Upper lobe of right lung (tissue), 1 donor: ENCODE measurements at regions not wholly inside any gene's neighbourhood (a gene's known extent, or its start where the extent isn't known, plus 50 kb on each side); places are given as distances from the start of the nearest gene placed in this dataset.
"Not testable (repeated sequence)": the region's sequence is repeated elsewhere in the genome, so short reads cannot be mapped to it uniquely, and the experiment has no call there.

Experiments
- ATAC-seq: fragments of 200-7000 bp; cut with Tn5 transposase; one replicate; pipeline ENCODE4 v1.9.1; 2020; ENCODE audit warnings: mild to moderate bottlenecking, moderate library complexity
- DNase-seq: peaks from one replicate; pipeline ENCODE4 v3.0.0-alpha.2; 2020
- H3K27ac ChIP-seq: fragments of 200-600 bp; one replicate; pipeline ENCODE4 v1.8.0; 2022
- H3K27me3 ChIP-seq: fragments of 200-600 bp; one replicate; pipeline ENCODE4 v1.8.0; 2022; ENCODE audit warnings: mild to moderate bottlenecking
- H3K36me3 ChIP-seq: fragments of 200-600 bp; one replicate; pipeline ENCODE4 v1.8.0; 2022
- H3K4me1 ChIP-seq: fragments of 200-600 bp; one replicate; pipeline ENCODE4 v1.8.0; 2022
- H3K4me3 ChIP-seq: fragments of 200-600 bp; one replicate; pipeline ENCODE4 v1.8.0; 2022; ENCODE audit warnings: mild to moderate bottlenecking
- H3K9me3 ChIP-seq: fragments of 200-600 bp; one replicate; pipeline ENCODE4 v1.8.0; 2022
- CTCF ChIP-seq: fragments of 200-600 bp; IDR thresholded peaks from one replicate; pipeline ENCODE4 v1.8.0; 2022; ENCODE audit warnings: antibody characterized with exemption
- intact Hi-C: fragments of 100-400 bp; cut with DNase I; formaldehyde crosslinking; loops from one replicate; pipeline ENCODE4 v1.11.0; 2022
- donor health status: DM: no; HTN: yes; CAD: no; lungs with severe emphysema.

DNA sequence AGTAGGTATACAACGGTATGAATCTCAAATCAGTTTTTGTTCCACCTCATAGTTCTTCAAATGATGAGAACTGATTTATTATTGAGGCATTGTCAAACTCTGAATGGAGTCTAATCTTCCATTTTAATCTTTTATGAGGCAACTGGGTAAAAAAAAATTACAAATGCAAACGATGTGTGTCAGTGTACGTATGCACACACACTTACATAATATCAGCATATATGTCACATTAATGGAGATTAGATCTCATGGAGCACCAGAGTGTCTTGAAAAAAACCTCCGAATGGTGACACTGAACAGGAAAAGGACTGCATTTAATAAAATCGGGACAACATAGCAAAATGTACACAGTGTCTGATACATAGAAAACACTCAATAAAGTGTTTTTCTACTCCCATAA, 842.7 kb downstream of the EFNB2 start:
- intact Hi-C loops, result no loop called here
- Histone ChIP-seq H3K9me3 (no peaks in the 10 kb centered on the region), H3K27me3 (no peaks in the 10 kb centered on the region), H3K27ac (no peak overlapping the region), H3K36me3 (no peaks in the 10 kb centered on the region), H3K4me3 (no peak overlapping the region), H3K4me1 (no peaks in the 10 kb centered on the region)
- TF ChIP-seq CTCF, result no peak
- ATAC-seq (no peak), DNase-seq (no peak)

DNA sequence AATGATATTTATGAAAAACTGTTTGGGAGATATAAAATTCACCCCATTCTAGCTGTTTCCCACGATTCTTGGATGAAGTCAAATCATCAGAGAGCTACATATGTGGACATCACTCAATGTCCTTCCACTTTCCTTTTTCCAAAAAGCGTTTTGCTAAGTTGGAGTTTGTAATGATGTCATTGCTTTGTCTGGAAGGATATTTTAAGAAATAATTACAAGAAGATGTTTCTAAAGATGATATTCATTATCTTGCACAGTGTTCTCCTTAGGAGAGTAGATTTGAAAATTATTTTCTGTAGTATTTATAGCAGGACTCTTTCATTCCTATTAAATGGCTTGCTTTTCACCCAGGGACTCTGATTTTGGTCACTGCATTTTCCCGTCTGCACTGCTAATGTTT, 851.2 kb downstream of the EFNB2 start:
- intact Hi-C loops, result no loop called here
- no peak for TF ChIP-seq CTCF
- ATAC-seq, result no peak
- H3K36me3 ChIP-seq, result no peaks in the 10 kb centered on the region
- H3K4me3 ChIP-seq, result no peak overlapping the region
- no peaks in the 10 kb centered on the region for H3K27me3 ChIP-seq
- no peaks in the 10 kb centered on the region for H3K4me1 ChIP-seq
- no peak for DNase-seq
- H3K9me3 ChIP-seq, result no peaks in the 10 kb centered on the region
- H3K27ac ChIP-seq, result no peak overlapping the region

- H3K9me3 ChIP-seq, result no peaks in the 10 kb centered on the region
- intact Hi-C loops, result no loop called here
- no peaks in the 10 kb centered on the region for H3K36me3 ChIP-seq
- no peak for TF ChIP-seq CTCF
- no peaks in the 10 kb centered on the region for H3K27me3 ChIP-seq
- DNase-seq (no peak), ATAC-seq (no peak)
- H3K27ac ChIP-seq, result no peak overlapping the region
- H3K4me1 ChIP-seq, result no peaks in the 10 kb centered on the region
- H3K4me3 ChIP-seq, result no peak overlapping the region
These were observed 855.6 kb downstream of the EFNB2 start for GRCh38 chr13:105679838-105680237.

GRCh38 chr13:105678072-105678471, 857.4 kb downstream of the EFNB2 start:
- intact Hi-C loops, result no loop called here
- DNase-seq, result no peak
- Histone ChIP-seq H3K27ac (no peak overlapping the region), H3K36me3 (no peaks in the 10 kb centered on the region), H3K4me1 (no peaks in the 10 kb centered on the region), H3K27me3 (no peaks in the 10 kb centered on the region), H3K4me3 (no peak overlapping the region), H3K9me3 (no peaks in the 10 kb centered on the region)
- ATAC-seq, result no peak
- no peak for TF ChIP-seq CTCF

- no peak for TF ChIP-seq CTCF
- Histone ChIP-seq H3K9me3 (no peaks in the 10 kb centered on the region), H3K27me3 (no peaks in the 10 kb centered on the region), H3K36me3 (no peaks in the 10 kb centered on the region), H3K4me1 (no peaks in the 10 kb centered on the region), H3K4me3 (no peak overlapping the region), H3K27ac (no peak overlapping the region)
- no peak for ATAC-seq
- DNase-seq, result no peak
- intact Hi-C loops, result no loop called here
These were observed 862.6 kb downstream of the EFNB2 start for GRCh38 chr13:105672881-105673280.

DNA sequence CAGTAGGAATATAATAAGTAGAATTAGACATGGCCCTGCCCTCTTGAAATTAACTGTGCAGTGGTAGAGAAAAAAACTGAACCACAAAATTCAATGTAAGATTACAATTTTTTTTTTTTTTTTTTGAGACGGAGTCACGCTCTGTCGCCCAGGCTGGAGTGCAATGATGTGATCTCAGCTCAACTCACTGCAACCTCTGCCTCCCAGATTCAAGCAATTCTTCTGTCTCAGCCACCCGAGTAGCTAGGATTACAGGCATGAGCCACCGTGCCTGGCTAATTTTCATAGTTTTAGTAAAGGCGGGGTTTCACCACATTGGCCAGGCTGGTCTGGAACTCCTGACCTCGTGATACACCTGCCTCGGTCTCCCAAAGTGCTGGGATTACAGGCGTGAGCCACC, 864.3 kb downstream of the EFNB2 start:
- intact Hi-C loops, DNase-seq, H3K9me3 ChIP-seq, H3K27ac ChIP-seq, H3K36me3 ChIP-seq, H3K4me3 ChIP-seq, H3K27me3 ChIP-seq, ATAC-seq, H3K4me1 ChIP-seq: not testable (repeated sequence)
